Gastroesophageal sphincter (tissue), 3 donors: ENCODE measurements at regions not wholly inside any gene's neighbourhood (a gene's known extent, or its start where the extent isn't known, plus 50 kb on each side); places are given as distances from the start of the nearest gene placed in this dataset.

Source experiments
- CTCF ChIP-seq, 4 experiments: fragments of 200-600 bp in 2 of 4; fragments of 450-650 bp in 2 of 4; sonication (generic) in 1 of 4; IDR thresholded peaks; one replicate each; pipeline ENCODE4 v1.5.1; 2017 to 2019; ENCODE audit warnings: antibody characterized with exemption in 4 of 4, mild to moderate bottlenecking in 2 of 4, moderate library complexity in 2 of 4
- POLR2A ChIP-seq, 2 donors: fragments of 450-650 bp; IDR thresholded peaks; one replicate each; pipeline ENCODE4 v1.6.1; 2017; ENCODE audit warnings: antibody characterized with exemption in 2 of 2, mild to moderate bottlenecking in 2 of 2, moderate library complexity in 1 of 2
- POLR2AphosphoS5 ChIP-seq: sonication (generic); formaldehyde crosslinking; IDR thresholded peaks from one replicate; pipeline ENCODE4 v1.6.1; 2017; ENCODE audit warnings: antibody characterized with exemption

- TF ChIP-seq POLR2AphosphoS5, result no peak
- no peak for TF ChIP-seq CTCF (IDR thresholded peaks at IDR 0.05)
- TF ChIP-seq POLR2A (IDR thresholded peaks at IDR 0.05), result no peak
These were observed 65.9 kb upstream of the LRRN2 start for GRCh38 chr1:204751480-204751879.
